Occipital lobe (tissue), 1 donor: ENCODE measurements at regions not wholly inside any gene's neighbourhood (a gene's known extent, or its start where the extent isn't known, plus 50 kb on each side); places are given as distances from the start of the nearest gene placed in this dataset.

Experiments used
- DNase-seq: peaks from one replicate; lab custom pipeline; 2025; lab: John Stamatoyannopoulos, UW

DNA sequence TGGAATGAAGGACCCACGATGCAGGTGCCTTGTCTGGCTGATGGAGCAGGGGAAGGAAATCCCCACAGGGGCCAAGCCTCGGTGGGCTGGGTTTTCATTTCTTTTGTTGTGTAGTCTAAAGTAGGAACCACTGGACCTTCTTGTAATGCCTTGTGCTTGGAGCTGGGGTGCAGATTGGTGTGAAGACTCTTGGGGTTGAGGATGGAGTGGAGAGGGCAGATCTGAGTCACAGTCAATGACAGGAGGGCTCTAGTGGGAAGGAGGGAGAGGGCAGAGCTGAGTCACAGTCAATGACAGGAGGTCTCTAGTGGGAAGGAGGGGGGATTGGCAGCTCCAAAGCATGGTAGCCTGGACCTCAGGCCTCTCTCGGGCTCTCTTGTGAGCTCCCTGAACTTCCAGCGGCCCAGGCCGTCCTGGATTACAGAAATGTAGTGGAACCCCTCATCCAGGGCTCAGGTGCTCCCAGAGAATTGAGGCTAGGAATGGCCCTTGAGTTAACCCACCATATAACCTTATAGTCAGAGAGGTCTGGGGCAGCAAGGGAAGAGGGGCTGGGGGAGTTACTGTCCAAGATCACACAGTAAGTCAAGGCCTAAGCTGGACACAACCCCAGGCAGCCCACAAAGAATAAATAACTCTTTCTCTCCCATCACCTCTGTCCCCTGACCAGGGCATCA, 313.8 kb downstream of the MATN1 start:
- DNase-seq, result no peak

DNA sequence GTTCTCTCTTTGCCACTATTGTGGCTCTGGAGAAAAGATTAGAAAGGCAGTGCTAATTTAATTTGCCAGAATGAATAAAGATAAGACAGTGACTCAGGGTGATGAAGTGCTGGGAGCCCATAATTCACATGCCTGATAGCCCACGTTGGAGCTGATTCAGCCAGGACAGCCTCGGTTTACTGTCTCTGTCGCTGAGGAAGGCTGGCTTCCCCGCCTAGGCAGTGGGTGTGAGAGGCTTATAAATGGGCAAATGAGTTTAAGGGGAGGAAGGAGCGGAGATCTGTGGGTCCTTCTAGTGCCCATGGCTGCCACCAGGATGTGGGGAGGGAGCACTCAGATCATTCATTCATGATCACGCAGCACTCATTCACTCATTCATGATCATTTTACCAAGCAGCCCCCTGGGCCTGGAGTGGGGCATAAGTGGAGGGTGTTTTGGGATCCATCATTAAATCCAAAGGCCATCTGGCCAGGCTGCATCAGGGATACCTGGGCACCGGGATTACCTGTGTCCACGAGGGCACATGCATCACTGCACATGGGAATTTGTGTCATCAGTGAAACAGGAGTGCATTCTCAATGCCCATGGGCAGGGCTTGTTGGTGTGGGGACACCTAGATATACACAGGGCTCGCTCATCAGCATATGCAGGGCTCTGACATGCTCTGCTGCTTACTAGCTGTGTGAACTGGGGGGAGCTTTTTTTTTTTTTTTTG, 315.4 kb downstream of the MATN1 start:
- DNase-seq, result no peak

DNA sequence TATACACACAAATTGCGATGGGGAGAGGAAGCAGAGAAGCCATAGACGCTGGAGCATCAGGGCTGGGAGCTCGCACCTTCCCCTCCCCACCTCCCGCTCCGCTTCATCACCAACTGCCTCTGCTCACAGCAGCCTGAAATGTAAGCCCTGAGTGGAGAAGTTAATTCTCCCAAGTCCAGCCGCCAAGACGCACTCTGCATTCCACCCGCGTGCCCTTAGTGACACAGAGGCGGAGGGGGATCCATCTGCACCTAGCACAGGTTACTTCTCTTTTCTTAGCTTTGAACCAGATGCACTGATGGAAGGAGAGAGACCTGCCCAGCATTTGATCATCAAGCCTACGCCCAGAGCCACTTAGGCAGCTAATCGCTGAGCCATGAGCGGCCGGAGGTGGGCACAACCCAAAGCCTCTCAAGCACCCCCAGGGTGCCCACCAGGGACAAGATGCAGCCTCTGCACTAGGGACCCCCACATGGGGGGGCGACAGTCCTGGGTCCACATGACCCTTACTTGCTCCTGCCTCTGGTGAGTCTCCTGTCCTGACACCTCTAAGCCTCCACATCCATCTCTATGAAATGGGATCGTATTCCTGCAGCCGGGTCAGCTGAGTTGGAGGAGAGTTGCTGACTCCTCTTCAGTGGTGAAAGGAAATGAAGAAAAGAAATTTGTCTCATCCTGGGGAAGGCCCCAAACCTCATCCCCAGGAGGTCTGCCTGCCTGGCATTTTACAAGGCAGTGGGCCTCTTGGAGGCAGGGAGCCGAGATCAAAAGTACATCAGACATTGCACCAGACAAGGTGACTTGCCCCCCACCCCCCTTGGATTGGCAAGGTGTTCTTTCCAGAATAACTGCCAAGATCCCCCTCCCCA, 316.2 kb downstream of the MATN1 start:
- no peak for DNase-seq

DNA sequence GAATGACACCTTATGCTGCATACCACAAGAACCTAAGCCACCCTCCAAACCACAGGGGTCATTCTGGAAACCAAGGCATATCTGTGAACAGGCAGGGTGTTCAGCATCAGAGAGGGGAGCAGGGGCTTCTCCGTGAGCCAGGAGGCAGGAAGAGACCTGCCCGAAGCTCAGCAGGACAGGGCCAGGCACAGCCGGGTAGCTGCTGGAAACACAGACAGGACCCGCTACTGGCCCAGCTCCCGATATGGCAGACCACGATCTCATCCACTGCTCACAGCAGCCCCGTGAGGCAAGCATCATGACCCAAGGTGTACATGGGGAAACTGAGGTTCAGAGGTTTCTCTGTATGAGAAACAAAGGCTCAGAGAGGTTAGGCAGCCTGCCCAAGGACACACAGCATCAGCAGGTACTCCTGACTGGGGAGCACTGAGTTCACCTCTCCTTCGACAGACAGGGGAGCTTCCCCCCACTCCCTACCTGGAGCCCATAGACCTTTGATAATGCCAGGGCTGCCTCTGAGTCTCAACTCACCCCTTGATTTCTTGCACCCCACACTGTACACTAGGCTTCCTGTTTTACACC, 317.7 kb downstream of the MATN1 start:
- DNase-seq, result no peak

DNA sequence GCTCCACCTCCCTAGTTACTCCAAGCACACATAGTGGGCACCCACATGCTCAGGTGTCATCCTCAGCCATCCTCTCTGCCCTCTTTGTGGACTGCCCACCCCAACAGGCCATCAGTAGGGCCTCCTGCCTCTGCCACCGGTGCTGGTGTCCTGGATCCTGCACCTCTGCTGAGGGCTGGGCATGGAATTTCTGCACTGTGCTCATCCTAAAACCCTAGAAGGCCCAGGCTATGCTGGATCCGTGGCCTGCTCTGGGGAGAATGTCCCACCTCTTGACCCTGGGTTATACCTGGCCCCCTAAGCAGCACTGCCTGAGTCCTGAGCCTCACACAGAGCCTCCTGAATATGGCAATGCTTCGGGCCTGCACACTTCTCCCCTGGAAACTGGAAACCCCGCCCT, 318.3 kb downstream of the MATN1 start:
- no peak for DNase-seq

DNA sequence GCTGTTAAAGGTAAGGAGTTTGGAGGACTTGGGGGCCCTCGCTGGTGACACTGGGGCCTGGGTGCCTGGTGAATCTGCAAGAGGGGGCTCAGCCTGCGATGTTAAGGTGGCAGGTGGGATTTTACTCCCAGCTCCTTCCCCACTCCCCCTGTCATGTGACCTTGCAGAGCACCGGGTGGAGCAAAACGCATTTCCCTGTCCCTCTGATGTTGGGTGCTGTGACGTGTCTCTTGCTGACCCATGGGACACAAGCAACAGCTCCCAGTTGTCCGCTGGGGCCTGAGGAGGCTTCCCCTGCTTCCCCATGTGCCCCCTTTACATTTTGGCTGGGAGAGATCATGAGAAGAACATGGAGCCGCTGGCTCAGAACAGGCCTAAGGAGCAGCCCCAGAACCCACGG, 319.0 kb downstream of the MATN1 start:
- DNase-seq, result no peak

DNA sequence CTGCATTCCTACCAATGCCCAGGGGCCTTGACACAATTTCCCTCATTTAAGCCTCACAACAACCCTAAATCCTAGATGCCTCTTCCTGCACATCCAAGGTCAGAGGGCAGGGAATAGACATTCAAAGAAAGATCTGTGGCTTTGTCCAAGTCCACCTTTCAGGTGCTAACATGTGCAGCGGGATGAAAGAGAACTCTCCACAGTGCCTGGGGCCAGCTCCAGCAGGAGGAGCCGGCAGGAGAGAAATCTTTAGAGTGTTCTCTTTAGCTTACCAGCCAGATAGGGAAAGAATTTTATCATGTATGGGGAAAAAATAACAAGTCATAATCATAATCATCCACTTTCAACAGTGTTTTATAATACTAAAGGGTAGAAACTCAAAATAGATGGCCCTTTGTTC, 319.7 kb downstream of the MATN1 start:
- no peak for DNase-seq

DNA sequence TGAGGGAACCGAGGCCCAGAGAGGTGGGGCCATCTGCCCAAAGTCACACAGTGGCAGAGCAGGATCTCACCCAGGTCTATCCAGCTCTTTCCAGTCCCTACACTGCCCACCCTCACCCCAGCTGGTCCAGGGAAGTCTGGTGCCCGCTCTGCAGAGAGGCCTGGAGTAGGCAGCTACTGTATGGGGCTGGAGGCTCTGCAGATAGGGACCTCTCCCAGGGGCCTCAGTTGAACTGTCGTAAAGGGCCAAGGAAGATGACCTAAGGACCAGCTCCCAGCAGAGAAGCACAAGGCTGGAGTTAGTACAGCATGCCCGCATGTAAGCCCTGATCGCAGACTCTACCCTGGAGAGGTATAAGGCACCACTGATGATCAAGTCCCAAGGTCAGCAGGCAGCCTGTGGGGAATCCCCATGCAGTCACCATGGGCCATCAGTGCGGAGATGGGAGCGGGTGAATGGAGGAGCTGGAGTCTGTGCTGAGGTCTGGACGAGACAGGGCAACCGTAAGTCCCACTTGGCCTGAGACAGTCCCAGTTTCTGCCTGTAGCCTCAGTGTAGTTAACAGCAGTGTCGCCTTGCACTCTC, 320.2 kb downstream of the MATN1 start:
- DNase-seq, result no peak

DNA sequence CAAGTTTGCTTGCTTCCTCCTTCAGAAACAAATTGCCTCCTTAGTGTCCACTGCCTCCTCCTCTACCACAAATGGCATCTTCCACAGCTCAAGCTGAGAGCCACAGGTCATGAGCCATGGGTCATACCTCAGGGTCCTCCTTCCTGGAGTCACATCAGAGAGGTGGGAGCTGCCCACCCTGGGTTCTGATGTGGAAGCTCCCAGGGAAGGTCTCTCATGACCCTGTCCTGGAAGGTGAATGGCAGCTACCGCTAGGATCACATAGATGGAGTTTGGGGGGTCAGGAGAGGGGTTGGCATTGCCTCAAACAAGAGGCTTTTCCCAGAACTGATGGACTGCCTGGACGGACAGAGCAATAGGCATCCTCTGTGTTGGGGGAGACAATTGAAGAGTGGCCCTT, 321.4 kb downstream of the MATN1 start:
- no peak for DNase-seq

DNA sequence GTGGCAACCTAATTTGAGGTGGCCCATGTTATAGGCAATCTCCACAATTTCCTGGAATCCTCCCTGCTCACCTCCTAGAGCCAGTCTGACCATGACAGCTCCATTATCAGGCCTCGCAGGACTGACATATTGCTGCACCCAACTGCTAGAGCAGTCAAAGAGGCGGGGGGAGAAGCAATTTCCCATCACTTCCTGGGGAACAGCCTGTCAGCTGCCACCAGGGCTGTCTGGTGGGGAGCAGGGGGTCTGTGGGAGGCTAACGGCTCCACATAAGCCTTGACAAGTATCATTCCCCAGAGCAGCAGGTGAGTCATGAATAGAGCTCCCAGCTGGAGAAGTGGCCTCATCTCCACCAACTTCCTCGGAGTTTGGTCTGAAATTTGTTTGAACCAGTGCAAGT, 322.9 kb downstream of the MATN1 start:
- no peak for DNase-seq

DNA sequence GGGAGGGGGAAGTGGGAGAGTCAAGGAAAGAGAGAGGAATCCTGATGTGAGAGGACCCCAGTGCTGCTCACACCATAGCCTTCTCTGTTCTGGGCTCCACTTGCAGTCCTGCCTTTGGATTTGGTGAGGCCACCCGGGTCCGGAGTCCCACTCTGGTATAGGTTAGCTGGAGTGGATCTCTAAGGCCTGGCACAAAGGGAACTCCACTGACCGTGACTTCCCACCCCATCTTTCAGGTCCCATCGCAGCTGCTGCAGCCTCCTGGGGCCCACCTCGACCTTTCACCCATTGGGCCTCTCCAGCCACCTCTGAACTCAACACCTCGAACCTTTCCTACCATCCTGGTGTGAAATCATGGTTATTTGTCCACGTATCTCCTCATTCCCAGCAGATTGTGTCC, 324.4 kb downstream of the MATN1 start:
- no peak for DNase-seq

DNA sequence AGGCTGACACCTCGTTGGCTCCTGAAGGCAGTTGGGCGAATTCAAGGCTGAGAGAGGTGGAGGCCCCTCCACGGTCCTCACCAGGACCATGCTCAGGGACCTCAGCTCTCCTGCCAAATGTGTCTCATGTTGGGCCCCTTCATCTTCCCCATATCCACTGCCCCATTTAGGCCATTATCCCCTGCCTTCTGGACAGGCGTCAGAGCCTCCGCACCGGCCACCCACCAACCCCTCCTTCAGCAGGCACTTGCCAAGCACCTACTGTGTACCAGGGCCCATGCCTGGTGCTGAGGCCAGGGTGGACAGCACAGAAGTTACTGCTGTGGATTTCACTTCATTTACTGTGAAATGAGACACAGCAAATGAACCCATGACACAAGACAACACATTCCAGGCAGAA, 325.8 kb downstream of the MATN1 start:
- no peak for DNase-seq

DNA sequence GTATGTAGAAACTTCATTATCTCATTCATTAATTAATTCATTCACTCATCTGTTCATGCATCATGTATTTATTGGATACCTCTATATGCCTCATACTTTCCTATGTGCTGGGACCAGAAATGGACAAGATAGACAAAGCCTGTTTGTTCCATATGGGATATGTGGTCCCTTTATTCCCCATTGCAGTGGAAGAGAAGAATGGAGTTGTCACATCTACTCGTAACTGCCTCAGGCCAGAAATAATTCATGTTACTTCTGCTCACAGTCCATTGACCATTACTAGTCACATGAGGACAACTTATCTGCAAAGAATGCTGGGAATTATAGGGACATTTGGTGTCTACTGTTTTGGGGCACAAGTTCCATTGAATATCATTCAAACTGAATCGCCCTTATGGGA, 327.8 kb downstream of the MATN1 start:
- DNase-seq, result no peak

DNA sequence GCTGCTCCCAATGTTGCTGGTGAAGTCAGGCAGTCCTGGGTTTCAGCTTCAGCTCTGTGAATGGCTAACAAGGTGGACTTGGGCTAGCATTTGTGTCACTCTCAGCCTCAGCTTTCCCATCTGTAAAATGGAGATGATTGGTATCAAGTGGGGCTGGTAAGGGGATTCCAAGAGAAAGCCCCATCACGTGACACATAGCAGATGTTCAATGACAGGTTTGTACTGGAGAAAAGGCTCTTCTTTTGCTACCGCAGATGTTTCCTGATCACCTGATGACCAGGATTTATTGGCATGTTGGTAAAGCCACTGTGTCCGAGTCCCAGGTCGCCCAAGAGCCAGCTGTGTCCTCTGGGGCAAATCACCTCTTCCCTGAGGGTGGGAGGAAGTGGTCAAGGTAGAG, 335.0 kb downstream of the MATN1 start:
- DNase-seq, result no peak

DNA sequence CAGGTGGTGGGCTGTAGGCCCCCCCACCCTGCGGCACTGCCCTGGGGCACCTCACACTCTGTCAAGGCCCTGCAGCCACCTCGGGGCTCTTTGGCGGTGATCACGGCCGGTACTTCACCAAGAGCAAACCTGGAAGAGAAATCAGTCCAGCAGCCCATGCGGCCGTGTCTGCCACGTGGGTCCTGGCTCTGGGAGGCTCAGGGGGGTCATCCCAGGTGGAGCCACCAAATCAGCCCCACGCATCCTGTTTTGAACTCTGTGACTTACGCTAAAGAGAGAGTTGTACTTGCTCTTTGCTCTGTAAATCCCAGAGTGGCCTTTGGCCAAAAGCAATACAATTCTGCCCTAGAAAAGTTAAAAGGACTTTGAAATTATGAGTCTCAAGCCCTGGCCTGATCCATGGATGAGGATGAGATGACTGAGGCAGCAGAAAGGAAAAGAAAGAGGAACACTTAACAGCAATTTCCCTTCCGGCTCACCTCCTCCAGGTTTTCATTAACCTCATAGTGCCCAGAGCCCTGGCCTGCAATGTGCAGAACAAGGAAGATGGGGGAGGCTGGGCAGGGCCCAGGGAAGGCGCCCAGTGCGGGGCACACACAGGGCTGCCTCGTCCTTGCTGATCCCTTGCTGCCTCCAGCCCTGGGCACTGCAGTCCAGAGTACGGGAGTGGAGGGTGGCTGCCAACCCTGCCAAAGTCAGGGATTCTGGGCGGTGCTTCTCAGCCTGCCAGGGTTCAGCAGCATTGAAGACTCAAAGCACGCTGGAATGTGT, 337.0 kb downstream of the MATN1 start:
- DNase-seq, result no peak

DNA sequence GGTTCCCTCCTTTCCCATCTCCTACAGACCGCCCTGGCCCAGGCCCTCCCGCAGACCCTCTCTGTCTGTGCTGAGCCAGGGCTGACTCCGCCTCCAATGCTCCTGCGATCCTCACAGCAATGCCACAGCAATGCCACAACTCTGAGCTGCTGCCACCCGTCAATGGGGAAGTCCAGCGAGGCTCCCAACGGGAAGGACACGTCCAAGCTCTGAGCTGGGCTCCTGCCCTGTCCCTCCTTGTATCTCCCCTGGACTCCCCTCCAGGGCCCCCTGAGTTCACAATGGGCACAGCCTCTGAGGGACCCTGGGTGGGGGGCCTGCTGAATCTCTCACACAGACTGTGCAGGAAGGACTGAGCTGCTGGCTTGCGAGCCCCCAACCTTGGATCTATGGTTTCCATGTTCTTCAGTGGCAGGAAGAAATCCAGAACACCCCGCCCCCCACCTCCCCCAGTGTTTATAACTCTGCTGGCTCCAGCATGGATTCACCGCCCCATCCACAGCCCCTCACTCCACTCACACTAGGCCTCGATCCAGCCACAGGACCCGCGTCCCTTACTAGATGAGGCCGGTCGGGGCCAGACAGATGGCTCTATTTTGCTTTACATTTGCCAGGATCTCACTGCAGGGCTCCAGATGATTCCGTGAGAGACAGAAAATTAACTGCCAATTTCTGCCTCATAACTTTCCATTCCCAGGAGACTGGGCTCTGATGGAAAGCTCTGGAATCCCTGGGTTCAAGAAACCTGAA, 338.0 kb downstream of the MATN1 start:
- no peak for DNase-seq

DNA sequence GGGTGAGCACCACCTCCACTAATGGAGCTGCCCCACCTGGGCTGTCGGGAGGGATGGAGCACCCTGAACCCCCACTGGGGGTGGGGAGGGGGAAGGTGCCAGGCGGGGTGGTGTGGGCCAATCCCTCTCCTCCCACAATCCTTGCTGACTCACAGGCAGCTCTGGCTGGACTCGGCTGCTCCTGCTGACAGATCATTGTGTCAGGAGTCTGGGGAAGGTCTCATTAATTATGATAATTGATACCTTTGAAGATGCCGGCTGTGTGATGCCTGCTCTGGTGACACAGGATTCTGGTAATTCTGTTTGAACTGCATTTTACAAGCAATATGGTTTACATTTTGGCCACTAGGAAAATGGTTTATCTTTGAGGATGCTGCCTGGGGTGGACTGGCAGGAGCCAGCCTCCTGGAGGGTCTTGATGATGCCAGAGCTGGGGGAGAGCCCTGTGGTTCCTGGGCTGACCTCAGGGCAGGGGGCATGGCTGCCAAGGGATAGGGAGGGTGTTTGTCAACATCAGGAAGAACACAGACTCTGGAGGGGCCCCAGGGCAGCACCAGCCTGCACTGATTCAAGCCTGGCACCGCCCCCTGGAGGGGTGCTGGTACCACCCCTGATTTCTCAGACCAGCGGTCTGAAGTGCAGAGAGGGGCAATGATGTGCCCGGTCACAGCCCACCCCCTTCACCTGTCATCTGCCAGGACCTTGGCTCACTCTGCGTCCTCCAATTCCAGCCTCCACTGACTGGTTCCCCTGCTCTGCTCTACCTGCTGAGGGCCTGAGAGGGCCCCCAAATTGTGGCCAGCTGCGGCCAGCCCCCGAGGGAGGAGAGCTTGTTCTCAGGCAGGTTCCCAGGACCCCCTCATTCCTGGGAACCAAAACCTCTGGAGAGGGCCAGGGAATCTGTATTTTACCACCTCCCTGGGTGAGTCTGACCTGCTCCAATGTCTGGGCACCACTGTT, 338.8 kb downstream of the MATN1 start:
- no peak for DNase-seq

DNA sequence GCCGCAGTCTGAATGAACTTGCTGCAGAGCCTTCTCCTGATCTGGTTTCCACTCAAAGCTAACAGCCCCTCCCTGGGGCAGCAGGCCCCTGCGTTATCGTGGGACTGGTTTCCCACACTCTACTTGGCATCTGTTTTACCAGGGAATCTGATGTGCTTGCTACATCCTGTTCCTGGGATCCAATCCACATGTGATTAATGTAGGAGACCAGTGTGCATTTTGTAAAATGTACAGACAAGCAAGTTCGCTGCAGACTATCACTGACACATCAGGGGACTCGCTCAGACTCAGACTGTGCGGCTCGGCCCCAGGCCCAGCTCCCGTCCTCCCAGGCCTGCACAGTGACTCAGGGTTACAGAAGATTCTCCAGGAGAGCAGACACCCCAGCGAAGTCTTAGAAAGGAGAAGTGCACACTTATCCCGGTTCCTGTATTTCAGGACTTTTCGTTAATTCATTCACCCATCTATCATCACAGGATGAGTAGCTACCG, 340.1 kb downstream of the MATN1 start:
- DNase-seq, result no peak

DNA sequence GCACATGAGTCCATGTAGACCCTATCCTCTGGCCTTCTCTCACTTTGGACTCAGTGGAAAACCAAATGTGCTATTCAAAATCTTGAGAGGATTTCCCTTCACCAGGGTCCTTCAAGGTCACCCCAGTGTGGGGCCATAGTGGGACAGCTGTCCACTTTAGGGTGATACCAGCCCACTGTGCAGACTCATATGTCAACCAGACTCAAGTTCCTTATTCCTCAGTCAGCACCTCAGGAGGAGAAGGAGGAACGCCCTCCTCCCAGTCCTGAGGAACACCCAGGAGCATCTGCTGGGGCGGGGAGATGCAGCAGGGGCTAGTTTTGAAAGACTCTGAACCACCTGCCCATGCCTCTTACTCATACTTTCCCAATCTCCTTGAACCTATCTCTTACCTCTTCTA, 340.9 kb downstream of the MATN1 start:
- no peak for DNase-seq
